ENCODE measurements at regions not wholly inside any gene's neighbourhood (a gene's known extent, or its start where the extent isn't known, plus 50 kb on each side); places are given as distances from the start of the nearest gene placed in this dataset.

DNA sequence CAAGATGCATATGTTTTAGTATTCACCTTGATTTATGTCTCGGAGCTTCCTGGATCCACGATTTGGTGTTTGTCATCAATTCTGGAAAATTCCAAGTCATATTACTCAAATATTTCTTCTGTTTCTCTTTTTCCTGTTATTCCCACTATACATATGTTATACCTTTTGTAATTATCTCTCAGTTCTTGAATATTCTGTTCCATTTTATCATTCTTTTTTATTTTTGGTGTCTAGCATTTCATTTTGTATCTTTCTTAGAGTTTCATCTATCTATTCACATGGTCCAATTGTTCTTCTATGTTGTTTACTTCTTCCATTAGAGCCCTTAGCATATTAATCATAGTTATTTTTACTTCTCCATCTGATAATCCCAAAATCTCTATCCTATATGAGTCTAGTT lies 637.8 kb upstream of the GRAMD2B start:
- Histone ChIP-seq H3K27me3 (ENCODE audit: insufficient read depth, low read length) (no peaks in the 10 kb centered on the region), H3K9me3 (ENCODE audit: low read depth, low read length) (peaks cover 20% of the 10 kb centered on the region)

DNA sequence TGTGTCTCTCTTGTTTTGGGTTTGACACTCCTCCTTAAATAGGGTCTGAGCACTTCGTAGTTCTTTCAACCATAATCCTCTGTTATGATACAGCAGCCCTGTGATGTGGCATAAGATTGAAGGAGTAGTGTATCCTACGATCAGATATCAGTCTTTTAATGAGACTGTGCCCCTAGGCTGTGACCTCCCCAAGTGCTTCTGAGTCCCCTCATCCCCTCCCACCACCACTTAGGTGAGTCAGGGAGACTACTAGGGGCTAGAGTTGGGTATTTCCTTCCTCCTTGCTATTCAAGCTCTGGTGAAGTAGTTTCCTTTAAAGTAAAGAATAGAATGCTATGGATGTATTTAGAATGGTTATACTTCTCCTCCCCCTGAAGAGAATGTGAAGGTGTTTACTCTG lies 637.2 kb upstream of the GRAMD2B start:
- H3K9me3 ChIP-seq (ENCODE audit: low read depth, low read length), result peaks cover 20% of the 10 kb centered on the region
- H3K27me3 ChIP-seq (ENCODE audit: insufficient read depth, low read length), result no peaks in the 10 kb centered on the region
- no peak overlapping the region for H3K4me3 ChIP-seq (ENCODE audit: low read length)
- H3K4me1 ChIP-seq (ENCODE audit: insufficient read depth, low read length), result no peaks in the 10 kb centered on the region

More for the DNA sequence above, 637.8 kb upstream of the GRAMD2B start:
- no peak overlapping the region for H3K4me3 ChIP-seq (ENCODE audit: low read length)
- H3K4me1 ChIP-seq (ENCODE audit: insufficient read depth, low read length), result no peaks in the 10 kb centered on the region

DNA sequence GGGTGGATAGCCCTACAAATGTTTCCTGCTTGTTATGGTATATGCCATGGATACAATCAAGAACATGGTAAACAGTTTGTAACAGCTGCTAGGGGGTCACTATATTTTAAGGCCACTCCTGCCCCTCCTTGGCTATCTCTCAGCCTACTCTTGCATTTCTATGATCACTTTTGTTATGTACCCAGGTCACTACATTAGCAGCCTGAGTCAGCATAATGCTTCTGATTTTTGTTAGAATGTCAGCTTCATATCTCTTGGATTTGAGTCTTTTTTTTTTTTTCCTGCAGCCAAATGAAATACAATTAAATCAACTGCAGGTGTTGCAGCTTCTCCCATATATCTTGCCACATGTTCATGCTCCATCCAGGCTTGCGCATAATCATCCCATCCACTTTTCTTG lies 629.7 kb upstream of the GRAMD2B start:
- H3K27me3 ChIP-seq (ENCODE audit: insufficient read depth, low read length), result no peaks in the 10 kb centered on the region
- no peaks in the 10 kb centered on the region for H3K4me1 ChIP-seq (ENCODE audit: insufficient read depth, low read length)
- H3K4me3 ChIP-seq (ENCODE audit: low read length), result no peak overlapping the region
- H3K9me3 ChIP-seq (ENCODE audit: low read depth, low read length), result no peaks in the 10 kb centered on the region

DNA sequence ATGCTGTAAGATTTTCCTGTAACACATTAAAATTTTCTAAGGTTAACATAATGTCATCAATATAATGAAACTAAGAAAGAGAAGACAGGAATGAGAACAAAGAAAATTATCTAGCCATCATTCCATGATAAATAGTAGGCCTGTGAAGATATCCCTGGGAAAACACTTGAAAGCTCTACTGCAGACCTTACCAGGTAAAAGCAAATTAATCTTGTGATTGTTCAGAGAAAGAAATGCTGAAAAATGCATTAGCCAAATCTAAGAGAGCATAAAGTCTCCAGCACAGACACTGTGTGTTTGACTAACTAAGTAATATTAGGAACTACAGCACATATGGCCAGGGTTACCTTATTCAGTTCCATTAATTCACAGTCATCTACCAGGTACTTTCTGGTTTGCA lies 628.3 kb upstream of the GRAMD2B start:
- Histone ChIP-seq H3K27me3 (ENCODE audit: insufficient read depth, low read length) (no peaks in the 10 kb centered on the region), H3K9me3 (ENCODE audit: low read depth, low read length) (no peaks in the 10 kb centered on the region), H3K4me3 (ENCODE audit: low read length) (no peak overlapping the region), H3K4me1 (ENCODE audit: insufficient read depth, low read length) (no peaks in the 10 kb centered on the region)

DNA sequence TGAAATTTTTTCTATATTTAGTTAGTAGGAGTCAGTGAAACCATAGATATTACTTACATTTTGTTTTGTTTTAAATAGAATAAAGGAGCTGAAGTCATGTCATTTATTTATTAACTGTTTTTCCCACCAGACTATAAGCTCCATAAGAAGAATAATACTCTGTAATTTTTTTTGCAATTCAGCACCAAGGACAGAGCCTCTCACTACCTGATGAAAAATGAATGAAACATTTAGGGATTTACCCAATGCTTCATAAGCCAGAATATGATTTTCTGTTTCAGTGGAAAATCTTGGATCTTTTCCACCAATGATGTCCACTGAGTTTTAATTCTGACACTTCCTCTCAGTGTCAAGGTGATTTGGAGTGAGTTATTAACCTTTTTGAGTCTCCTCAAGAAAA lies 624.9 kb upstream of the GRAMD2B start:
- no peak overlapping the region for H3K4me3 ChIP-seq (ENCODE audit: low read length)
- H3K9me3 ChIP-seq (ENCODE audit: low read depth, low read length), result no peaks in the 10 kb centered on the region
- H3K4me1 ChIP-seq (ENCODE audit: insufficient read depth, low read length), result no peaks in the 10 kb centered on the region
- no peaks in the 10 kb centered on the region for H3K27me3 ChIP-seq (ENCODE audit: insufficient read depth, low read length)

DNA sequence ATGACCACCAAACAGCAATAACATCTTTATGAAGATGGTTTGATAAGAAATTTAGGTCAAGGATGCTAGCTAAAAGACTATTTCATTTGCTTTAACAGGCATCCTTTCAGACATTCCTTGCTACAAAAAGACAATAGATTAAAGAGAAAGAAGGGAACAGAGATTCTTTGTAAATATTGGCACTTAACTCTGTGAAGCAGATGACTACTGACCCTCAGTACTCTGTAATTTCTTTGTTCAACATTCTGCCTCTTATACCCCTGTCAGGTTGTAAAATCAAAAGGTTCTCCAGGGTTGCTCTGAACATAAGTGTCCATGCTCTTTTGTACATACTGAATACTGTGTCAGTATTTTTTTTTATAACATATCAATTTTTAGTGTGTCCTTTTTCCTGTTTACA lies 610.6 kb upstream of the GRAMD2B start:
- H3K4me3 ChIP-seq (ENCODE audit: low read length), result no peak overlapping the region
- H3K27me3 ChIP-seq (ENCODE audit: insufficient read depth, low read length), result no peaks in the 10 kb centered on the region
- no peaks in the 10 kb centered on the region for H3K4me1 ChIP-seq (ENCODE audit: insufficient read depth, low read length)
- H3K9me3 ChIP-seq (ENCODE audit: low read depth, low read length), result no peaks in the 10 kb centered on the region

DNA sequence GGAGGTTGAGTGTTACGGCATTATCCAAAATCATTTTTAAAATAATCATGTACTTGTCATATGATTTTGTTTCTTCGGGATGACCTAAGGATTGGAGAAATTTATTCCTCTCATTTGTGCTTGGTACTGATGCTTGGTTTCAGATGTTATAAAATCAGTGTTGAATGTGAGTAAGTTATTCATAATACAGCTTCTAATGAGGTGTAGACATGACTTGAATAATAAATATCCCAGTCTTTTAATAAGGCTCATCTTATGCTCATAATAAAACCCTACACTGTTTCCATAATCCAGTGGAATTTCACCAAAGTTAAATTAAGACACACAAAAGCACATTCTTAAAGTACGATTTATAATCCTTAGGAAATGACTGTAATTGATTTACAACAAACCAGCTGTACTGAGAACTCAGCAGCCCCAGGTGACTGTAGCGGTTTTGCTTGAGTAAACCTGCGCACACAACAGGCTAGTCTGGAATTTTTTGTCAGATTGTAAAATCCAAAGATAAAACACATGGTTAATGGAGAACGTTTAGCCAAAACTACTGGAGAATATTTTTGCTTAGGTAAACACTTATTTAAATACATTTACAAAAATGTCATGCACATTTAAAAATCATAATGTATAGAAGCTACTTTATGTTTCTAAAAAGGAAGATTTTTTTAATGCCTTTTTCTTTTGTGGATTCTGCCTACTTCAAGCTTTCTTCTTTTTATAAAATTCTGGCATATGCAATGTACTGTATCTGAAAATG lies 609.8 kb upstream of the GRAMD2B start:
- Histone ChIP-seq H3K4me3 (ENCODE audit: low read length) (no peak overlapping the region), H3K4me1 (ENCODE audit: insufficient read depth, low read length) (no peaks in the 10 kb centered on the region), H3K9me3 (ENCODE audit: low read depth, low read length) (no peaks in the 10 kb centered on the region), H3K27me3 (ENCODE audit: insufficient read depth, low read length) (no peaks in the 10 kb centered on the region)

DNA sequence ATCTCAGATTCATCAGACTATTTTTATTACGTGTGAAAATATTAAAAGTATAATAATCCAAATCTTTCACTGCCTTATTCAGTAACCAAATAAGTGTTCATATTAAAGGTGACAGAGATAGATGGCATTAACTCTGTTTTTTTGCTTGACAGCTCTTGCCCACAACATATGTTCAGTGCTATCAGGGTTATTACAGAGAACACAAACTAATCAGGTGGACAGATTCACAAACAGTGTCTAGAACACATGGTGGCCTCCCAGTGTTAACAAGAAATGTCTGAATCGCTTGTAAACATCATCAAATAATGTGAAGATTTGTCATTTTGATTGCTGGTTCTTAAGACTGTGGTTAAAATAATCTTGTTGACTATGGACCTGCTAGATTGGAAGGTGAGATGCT lies 609.1 kb upstream of the GRAMD2B start:
- no peaks in the 10 kb centered on the region for H3K27me3 ChIP-seq (ENCODE audit: insufficient read depth, low read length)
- H3K4me1 ChIP-seq (ENCODE audit: insufficient read depth, low read length), result no peaks in the 10 kb centered on the region
- no peaks in the 10 kb centered on the region for H3K9me3 ChIP-seq (ENCODE audit: low read depth, low read length)
- H3K4me3 ChIP-seq (ENCODE audit: low read length), result no peak overlapping the region

DNA sequence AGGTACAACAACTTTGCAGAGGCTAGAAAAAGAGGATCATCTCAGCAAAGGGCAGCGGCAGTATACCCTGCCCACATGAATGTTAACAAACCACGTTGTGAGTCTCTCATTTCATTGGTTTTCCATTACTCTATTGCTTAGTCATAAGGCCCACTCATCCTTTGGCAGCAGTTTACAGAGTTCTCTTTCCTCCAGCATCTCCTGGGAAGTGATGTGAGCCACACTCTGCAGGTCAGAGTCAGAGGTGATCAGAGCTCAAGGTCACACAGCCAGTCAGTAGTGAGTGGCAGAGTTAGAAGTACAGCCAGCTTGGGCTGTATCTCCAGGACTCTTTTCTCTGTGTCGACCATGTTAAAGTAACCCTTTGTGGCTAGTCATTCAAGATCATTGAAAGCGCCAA lies 599.6 kb upstream of the GRAMD2B start:
- Histone ChIP-seq H3K4me1 (ENCODE audit: insufficient read depth, low read length) (no peaks in the 10 kb centered on the region), H3K9me3 (ENCODE audit: low read depth, low read length) (no peaks in the 10 kb centered on the region), H3K27me3 (ENCODE audit: insufficient read depth, low read length) (no peaks in the 10 kb centered on the region), H3K4me3 (ENCODE audit: low read length) (no peak overlapping the region)

DNA sequence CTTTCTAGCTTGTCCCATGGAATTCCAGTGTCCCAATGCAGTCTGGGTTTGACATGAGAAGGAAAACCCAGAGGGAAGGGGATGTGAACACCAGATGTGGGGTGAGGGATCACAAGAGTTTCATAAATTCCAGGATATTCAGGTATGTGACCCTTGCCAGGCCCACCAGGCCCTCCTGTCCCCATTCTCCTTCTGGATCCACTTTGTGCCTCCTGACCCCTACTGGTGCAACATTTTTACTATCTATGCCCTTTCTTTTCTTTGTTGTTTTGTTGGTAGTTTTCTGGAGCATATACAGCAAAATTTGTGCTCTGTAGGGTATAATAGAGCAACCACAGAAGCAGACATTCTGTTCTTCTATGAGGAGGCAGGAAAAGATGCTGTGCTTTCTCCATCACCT lies 597.0 kb upstream of the GRAMD2B start:
- no peaks in the 10 kb centered on the region for H3K4me1 ChIP-seq (ENCODE audit: insufficient read depth, low read length)
- H3K9me3 ChIP-seq (ENCODE audit: low read depth, low read length), result no peaks in the 10 kb centered on the region
- H3K4me3 ChIP-seq (ENCODE audit: low read length), result no peak overlapping the region
- H3K27me3 ChIP-seq (ENCODE audit: insufficient read depth, low read length), result no peaks in the 10 kb centered on the region

DNA sequence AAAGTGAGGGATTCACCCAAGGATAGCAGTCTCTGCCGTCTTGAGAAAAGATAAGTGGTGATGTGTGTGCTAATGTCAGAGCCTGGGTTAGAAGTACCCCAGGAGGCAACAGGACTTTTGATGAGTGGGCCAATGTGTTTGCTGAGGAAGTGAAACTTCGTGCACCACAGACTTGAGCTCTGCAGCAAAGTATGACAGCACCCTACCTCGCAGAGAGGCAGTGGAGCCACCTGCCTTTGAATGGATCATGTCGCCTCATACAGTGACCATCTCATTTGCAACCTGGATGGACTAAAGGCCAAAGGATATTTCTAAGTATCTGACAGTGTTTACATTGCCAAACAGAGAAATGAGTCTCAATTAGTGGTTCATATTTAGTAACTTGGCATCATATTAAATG lies 593.9 kb upstream of the GRAMD2B start:
- no peak overlapping the region for H3K4me3 ChIP-seq (ENCODE audit: low read length)
- H3K9me3 ChIP-seq (ENCODE audit: low read depth, low read length), result no peaks in the 10 kb centered on the region
- no peaks in the 10 kb centered on the region for H3K27me3 ChIP-seq (ENCODE audit: insufficient read depth, low read length)
- no peaks in the 10 kb centered on the region for H3K4me1 ChIP-seq (ENCODE audit: insufficient read depth, low read length)

DNA sequence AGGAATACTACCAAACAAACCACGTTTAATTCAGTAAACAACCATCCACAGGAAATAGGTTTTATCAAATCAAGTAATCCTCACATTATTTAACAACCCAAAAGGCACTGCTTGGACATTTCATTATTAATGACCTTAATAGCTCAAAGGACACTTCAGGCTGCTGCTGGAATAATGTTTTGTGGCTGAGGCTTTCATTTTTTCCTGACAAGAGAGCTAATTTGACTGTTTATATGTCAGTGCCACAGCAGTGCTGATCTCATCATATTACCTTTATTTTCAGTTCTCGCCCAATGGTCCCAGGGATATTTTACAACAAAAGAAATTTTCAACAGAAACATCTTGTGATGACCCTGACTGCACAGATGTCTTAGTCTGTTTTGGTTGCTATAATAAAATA lies 589.8 kb upstream of the GRAMD2B start:
- no peak overlapping the region for H3K4me3 ChIP-seq (ENCODE audit: low read length)
- H3K4me1 ChIP-seq (ENCODE audit: insufficient read depth, low read length), result no peaks in the 10 kb centered on the region
- no peaks in the 10 kb centered on the region for H3K9me3 ChIP-seq (ENCODE audit: low read depth, low read length)
- no peaks in the 10 kb centered on the region for H3K27me3 ChIP-seq (ENCODE audit: insufficient read depth, low read length)

DNA sequence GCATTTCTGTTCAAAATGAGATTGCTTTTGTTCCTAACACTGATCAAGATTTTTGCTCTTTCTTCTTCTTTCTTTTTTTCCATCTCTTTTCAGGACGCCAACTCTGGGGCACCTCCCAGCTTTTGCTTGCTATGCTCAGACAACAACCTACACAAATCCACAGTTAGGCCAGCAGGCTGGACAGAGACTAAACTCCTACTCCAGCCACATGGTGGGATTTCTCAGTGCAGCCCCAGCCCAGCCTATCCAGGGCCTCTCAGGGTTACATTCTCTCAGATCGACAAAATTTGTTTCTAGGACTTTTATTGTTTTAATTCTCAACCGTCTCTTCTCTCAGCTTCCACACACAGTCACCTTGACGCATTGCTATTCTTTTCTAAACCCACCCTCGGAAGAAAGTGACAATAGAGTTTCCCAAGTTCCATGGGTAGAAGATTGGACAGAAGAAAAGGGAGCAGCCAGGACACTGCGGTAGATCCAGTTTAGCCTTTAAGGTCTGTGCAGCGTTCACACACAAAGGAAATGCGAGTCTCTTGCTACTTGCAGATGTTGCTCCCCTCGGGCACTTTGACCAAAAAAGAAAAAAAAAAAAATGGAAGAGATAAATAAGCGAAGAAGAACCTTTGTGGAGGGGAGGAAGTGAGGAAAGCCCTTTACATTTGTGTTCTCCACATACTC lies 588.6 kb upstream of the GRAMD2B start:
- no peaks in the 10 kb centered on the region for H3K27me3 ChIP-seq (ENCODE audit: insufficient read depth, low read length)
- no peaks in the 10 kb centered on the region for H3K4me1 ChIP-seq (ENCODE audit: insufficient read depth, low read length)
- H3K4me3 ChIP-seq (ENCODE audit: low read length), result no peak overlapping the region
- no peaks in the 10 kb centered on the region for H3K9me3 ChIP-seq (ENCODE audit: low read depth, low read length)

DNA sequence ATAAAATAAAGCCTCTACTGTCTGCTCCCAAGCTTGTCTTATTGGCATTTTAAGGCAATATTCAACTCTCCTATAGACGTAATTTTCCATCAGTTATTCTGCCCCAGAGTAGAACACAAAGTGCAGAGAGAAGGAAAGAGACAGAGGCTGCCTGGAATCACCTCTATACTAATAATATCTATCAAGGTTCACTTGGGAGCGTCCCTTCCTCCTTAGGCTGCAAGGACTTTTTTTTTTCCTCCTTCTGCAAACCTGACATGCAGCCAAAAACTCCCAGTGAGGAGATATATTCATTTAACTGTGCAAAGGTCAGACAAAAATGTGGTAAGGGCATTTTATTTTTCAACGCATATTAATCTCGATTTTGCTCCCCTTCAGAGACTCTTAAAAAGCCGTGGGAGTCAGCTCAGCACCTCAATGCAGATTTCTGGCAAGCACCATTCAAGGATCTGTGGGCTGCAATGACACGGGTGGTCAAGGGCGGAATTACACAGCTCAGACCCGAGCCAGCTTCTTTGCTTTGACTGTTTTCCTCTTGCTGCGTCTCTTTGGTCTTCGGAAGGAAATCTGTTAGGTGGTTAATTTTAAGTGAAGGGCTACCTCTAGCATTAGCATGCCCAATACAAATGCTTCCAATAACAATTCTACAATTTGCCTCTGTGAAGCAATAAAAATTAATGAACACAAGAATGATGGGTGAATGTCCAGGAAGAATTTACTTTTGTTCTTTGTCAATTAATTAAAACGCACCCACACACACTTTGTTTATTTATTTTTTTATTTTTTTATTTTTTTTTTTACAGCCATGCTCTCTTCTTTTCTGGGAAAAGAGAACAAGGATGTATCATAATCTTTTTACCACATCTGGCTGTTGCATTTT lies 587.7 kb upstream of the GRAMD2B start:
- H3K27me3 ChIP-seq (ENCODE audit: insufficient read depth, low read length), result no peaks in the 10 kb centered on the region
- no peaks in the 10 kb centered on the region for H3K4me1 ChIP-seq (ENCODE audit: insufficient read depth, low read length)
- H3K9me3 ChIP-seq (ENCODE audit: low read depth, low read length), result no peaks in the 10 kb centered on the region
- H3K4me3 ChIP-seq (ENCODE audit: low read length), result no peak overlapping the region

DNA sequence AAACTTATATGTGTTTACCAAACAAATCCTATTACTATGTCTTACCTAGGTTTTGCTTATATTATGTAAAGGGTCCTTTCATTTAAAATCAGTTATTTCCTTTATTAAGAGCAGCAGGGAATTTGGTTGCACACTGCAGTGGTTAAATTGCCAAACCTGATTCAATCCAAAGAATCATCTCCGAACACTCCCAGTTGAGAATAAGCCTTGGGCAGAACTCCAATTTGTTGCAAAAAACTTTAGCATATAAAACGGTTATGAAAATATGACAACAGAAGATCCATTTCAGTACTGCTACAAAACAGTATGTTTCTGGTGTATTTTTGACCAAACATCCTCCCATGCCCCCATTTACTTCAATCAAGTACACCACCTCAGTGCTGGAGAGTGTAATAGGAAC lies 587.0 kb upstream of the GRAMD2B start:
- Histone ChIP-seq H3K4me1 (ENCODE audit: insufficient read depth, low read length) (no peaks in the 10 kb centered on the region), H3K27me3 (ENCODE audit: insufficient read depth, low read length) (no peaks in the 10 kb centered on the region), H3K9me3 (ENCODE audit: low read depth, low read length) (no peaks in the 10 kb centered on the region), H3K4me3 (ENCODE audit: low read length) (no peak overlapping the region)

All from mononuclear cell (primary cell).